K562 (cell line): ENCODE measurements at regions not wholly inside any gene's neighbourhood (a gene's known extent, or its start where the extent isn't known, plus 50 kb on each side); places are given as distances from the start of the nearest gene placed in this dataset.

Source experiments
- CC2D1A ChIP-seq: fragments of 450-650 bp; IDR thresholded peaks from 2 replicates; pipeline ENCODE4 v1.6.1; 2017; ENCODE audit warnings: mild to moderate bottlenecking
- GATAD2B ChIP-seq: fragments of 450-650 bp; IDR thresholded peaks from 2 replicates; pipeline ENCODE4 v1.6.1; 2017; ENCODE audit warnings: mild to moderate bottlenecking, borderline replicate concordance
- GTF2F1 ChIP-seq: IDR thresholded peaks from 2 replicates; pipeline ENCODE4 v1.6.1; 2011; ENCODE audit warnings: low read depth, low read length, improper control_type of control experiment
- KLF10 ChIP-seq: fragments of 250-450 bp; sonication (Bioruptor Pico); IDR thresholded peaks from 2 replicates; pipeline ENCODE4 v1.6.1; 2021; ENCODE audit warnings: matching md5 sums
- KLF13 ChIP-seq: fragments of 450-650 bp; IDR thresholded peaks from 2 replicates; pipeline ENCODE4 v1.6.1; 2016; ENCODE audit warnings: missing genetic modification characterization, low read depth, mild to moderate bottlenecking, missing compliant biosample characterization, moderate library complexity, borderline replicate concordance
- KLF16 ChIP-seq: IDR thresholded peaks from 2 replicates; pipeline ENCODE4 v1.6.1; 2016; ENCODE audit warnings: antibody characterized with exemption
- RAD21 ChIP-seq, 2 experiments: fragments of 250-450 bp in 1 of 2; fragments of 450-650 bp in 1 of 2; sonication (Bioruptor Pico) in 1 of 2; formaldehyde crosslinking in 1 of 2; IDR thresholded peaks in 1 of 2; conservative IDR thresholded peaks in 1 of 2; 2 replicates each; pipeline versions ENCODE4 v1.4.0 to v1.8.0; 2020 to 2022; ENCODE audit warnings: mild to moderate bottlenecking in 2 of 2, moderate library complexity in 1 of 2
- ZNF143 ChIP-seq: sonication (generic); formaldehyde crosslinking; IDR thresholded peaks from 2 replicates; pipeline ENCODE4 v1.9.0; 2022; ENCODE audit warnings: mild to moderate bottlenecking, missing genetic modification reagents
- TF ChIP-seq, protein P1 (sequence below), 3 experiments: IDR thresholded peaks in 2 of 3; conservative IDR thresholded peaks in 1 of 3; 2 replicates each; pipeline ENCODE4 v1.5.1; 2011 to 2012; ENCODE audit warnings: low read length in 3 of 3, mild to moderate bottlenecking in 3 of 3, control low read depth in 2 of 3, improper control_type of control experiment in 1 of 3, inconsistent platforms in 1 of 3, low read depth in 1 of 3, mixed read lengths in 1 of 3, moderate library complexity in 1 of 3; ENCODE audit not compliant: insufficient read depth in 2 of 3
- TF ChIP-seq, protein P2 (sequence below): sonication (generic); formaldehyde crosslinking; IDR thresholded peaks from 2 replicates; pipeline ENCODE4 v1.8.0; 2023; ENCODE audit warnings: mild to moderate bottlenecking, missing genetic modification reagents

DNA sequence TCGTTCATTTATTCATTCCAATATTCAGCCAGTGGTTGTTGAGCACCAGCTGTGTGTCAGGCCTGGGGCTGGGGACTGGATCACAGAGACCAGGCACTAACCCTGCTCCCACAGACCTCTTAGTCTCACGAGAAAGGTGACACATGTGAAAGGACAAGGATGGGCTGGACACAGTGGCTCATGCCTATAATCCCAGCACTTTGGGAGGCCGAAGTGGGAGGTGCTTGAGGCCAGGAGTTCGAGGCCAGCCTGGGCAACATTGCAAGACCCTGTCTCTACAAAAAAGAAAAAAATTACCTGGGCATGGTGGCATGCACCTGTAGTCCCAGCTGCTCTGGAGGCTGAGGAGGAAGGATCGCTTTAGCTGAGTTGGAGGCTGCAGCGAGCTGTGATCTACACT lies 105.9 kb upstream of the SDK1 start:
- TF ChIP-seq KLF16 (no peak), KLF10 (CRISPR knock-in tag) (no peak), CC2D1A (no peak), GATAD2B (no peak), KLF13 (tag) (no peak), GTF2F1 (no peak), ZNF143 (CRISPR knock-in tag) (no peak), RAD21 (CRISPR knock-in tag; conservative IDR thresholded peaks at IDR 0.05 in 1 of 2, IDR thresholded peaks at IDR 0.05 in 1 of 2) (no peak)
- TF ChIP-seq, protein P1, sequence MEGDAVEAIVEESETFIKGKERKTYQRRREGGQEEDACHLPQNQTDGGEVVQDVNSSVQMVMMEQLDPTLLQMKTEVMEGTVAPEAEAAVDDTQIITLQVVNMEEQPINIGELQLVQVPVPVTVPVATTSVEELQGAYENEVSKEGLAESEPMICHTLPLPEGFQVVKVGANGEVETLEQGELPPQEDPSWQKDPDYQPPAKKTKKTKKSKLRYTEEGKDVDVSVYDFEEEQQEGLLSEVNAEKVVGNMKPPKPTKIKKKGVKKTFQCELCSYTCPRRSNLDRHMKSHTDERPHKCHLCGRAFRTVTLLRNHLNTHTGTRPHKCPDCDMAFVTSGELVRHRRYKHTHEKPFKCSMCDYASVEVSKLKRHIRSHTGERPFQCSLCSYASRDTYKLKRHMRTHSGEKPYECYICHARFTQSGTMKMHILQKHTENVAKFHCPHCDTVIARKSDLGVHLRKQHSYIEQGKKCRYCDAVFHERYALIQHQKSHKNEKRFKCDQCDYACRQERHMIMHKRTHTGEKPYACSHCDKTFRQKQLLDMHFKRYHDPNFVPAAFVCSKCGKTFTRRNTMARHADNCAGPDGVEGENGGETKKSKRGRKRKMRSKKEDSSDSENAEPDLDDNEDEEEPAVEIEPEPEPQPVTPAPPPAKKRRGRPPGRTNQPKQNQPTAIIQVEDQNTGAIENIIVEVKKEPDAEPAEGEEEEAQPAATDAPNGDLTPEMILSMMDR (IDR thresholded peaks at IDR 0.05 in 2 of 3, conservative IDR thresholded peaks at IDR 0.05 in 1 of 3; ENCODE audit: insufficient read depth in 2 of 3, low read depth in 1 of 3, low read length in 3 of 3), result no peak
- TF ChIP-seq, protein P2, sequence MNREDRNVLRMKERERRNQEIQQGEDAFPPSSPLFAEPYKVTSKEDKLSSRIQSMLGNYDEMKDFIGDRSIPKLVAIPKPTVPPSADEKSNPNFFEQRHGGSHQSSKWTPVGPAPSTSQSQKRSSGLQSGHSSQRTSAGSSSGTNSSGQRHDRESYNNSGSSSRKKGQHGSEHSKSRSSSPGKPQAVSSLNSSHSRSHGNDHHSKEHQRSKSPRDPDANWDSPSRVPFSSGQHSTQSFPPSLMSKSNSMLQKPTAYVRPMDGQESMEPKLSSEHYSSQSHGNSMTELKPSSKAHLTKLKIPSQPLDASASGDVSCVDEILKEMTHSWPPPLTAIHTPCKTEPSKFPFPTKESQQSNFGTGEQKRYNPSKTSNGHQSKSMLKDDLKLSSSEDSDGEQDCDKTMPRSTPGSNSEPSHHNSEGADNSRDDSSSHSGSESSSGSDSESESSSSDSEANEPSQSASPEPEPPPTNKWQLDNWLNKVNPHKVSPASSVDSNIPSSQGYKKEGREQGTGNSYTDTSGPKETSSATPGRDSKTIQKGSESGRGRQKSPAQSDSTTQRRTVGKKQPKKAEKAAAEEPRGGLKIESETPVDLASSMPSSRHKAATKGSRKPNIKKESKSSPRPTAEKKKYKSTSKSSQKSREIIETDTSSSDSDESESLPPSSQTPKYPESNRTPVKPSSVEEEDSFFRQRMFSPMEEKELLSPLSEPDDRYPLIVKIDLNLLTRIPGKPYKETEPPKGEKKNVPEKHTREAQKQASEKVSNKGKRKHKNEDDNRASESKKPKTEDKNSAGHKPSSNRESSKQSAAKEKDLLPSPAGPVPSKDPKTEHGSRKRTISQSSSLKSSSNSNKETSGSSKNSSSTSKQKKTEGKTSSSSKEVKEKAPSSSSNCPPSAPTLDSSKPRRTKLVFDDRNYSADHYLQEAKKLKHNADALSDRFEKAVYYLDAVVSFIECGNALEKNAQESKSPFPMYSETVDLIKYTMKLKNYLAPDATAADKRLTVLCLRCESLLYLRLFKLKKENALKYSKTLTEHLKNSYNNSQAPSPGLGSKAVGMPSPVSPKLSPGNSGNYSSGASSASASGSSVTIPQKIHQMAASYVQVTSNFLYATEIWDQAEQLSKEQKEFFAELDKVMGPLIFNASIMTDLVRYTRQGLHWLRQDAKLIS (CRISPR knock-in tag), result no peak
